Breast epithelium (tissue), 4 donors: ENCODE measurements at regions not wholly inside any gene's neighbourhood (a gene's known extent, or its start where the extent isn't known, plus 50 kb on each side); places are given as distances from the start of the nearest gene placed in this dataset.

Experiments
- DNase-seq, 2 donors: peaks; one replicate each; pipeline ENCODE4 v3.0.0-alpha.2; 2019; ENCODE audit warnings: low spot score in 2 of 2
- H3K27ac ChIP-seq, 2 donors: fragments of 200-600 bp; sonication (generic) in 1 of 2; one replicate each; pipeline ENCODE4 v1.5.1; 2016 to 2019; ENCODE audit warnings: mild to moderate bottlenecking in 1 of 2
- H3K27me3 ChIP-seq, 2 donors: fragments of 200-600 bp; sonication (generic) in 1 of 2; one replicate each; pipeline versions ENCODE4 v1.5.1 to v1.6.0; 2017 to 2019; ENCODE audit warnings: control low read depth in 1 of 2, mild to moderate bottlenecking in 1 of 2
- H3K36me3 ChIP-seq: fragments of 200-600 bp; one replicate; pipeline ENCODE4 v1.5.1; 2019
- H3K4me1 ChIP-seq, 2 donors: fragments of 200-600 bp; sonication (generic); one replicate each; pipeline ENCODE4 v1.5.1; 2016 to 2019; ENCODE audit warnings: control low read depth in 1 of 2
- H3K4me3 ChIP-seq, 3 donors: fragments of 200-600 bp; sonication (generic); 1 replicate in 2 of 3; 2 replicates in 1 of 3; pipeline ENCODE4 v1.5.1; 2016 to 2019; ENCODE audit warnings: mild to moderate bottlenecking in 3 of 3, moderate library complexity in 2 of 3
- H3K9me3 ChIP-seq, 2 donors: fragments of 200-600 bp; sonication (generic) in 1 of 2; one replicate each; pipeline ENCODE4 v1.5.1; 2016 to 2019; ENCODE audit warnings: control low read depth in 1 of 2
- POLR2A ChIP-seq: fragments of 450-650 bp; IDR thresholded peaks from one replicate; pipeline ENCODE4 v1.6.1; 2016; ENCODE audit warnings: antibody characterized with exemption, mild to moderate bottlenecking, moderate library complexity
- POLR2AphosphoS5 ChIP-seq, 3 donors: sonication (generic); formaldehyde crosslinking; IDR thresholded peaks; one replicate each; pipeline ENCODE4 v1.6.1; 2017; ENCODE audit warnings: antibody characterized with exemption in 3 of 3
- intact Hi-C: fragments of 100-400 bp; cut with DNase I; formaldehyde crosslinking; loops from one replicate; pipeline ENCODE4 v1.15.1; 2023; ENCODE audit warnings: low total_unique reads
- TF ChIP-seq, protein P1 (sequence below), 3 donors: fragments of 450-650 bp; IDR thresholded peaks; one replicate each; pipeline ENCODE4 v1.5.1; 2016 to 2017; ENCODE audit warnings: antibody characterized with exemption in 3 of 3, mild to moderate bottlenecking in 3 of 3, moderate library complexity in 3 of 3

DNA sequence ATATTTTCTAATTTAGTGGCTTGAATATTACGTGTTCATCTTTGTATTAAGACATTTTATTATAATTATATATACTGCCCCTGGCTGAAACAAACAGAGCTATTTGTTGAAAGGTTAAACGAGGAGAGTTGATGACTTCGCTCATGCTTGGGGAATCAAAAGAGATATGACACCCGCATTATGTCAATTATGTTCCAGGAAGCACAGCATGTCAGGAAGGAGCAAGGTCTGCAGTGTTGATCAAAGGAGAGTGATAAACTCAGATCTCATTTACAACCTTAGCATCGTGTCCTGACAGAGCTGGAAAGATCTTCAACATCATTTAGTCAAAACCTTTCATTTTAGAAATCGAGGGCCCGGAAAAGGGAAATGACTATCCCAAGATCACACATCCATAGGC is 510.1 kb downstream of the TDRD15 start:
- intact Hi-C loops: no loop called here
- H3K36me3 ChIP-seq: no peaks in the 10 kb centered on the region
- no peaks in the 10 kb centered on the region for H3K9me3 ChIP-seq
- H3K4me1 ChIP-seq: no peaks in the 10 kb centered on the region
- TF ChIP-seq, protein P1, sequence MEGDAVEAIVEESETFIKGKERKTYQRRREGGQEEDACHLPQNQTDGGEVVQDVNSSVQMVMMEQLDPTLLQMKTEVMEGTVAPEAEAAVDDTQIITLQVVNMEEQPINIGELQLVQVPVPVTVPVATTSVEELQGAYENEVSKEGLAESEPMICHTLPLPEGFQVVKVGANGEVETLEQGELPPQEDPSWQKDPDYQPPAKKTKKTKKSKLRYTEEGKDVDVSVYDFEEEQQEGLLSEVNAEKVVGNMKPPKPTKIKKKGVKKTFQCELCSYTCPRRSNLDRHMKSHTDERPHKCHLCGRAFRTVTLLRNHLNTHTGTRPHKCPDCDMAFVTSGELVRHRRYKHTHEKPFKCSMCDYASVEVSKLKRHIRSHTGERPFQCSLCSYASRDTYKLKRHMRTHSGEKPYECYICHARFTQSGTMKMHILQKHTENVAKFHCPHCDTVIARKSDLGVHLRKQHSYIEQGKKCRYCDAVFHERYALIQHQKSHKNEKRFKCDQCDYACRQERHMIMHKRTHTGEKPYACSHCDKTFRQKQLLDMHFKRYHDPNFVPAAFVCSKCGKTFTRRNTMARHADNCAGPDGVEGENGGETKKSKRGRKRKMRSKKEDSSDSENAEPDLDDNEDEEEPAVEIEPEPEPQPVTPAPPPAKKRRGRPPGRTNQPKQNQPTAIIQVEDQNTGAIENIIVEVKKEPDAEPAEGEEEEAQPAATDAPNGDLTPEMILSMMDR (IDR thresholded peaks at IDR 0.05): no peak
- TF ChIP-seq POLR2A (no peak), POLR2AphosphoS5 (IDR thresholded peaks at IDR 0.05) (no peak)
- no peak overlapping the region for H3K4me3 ChIP-seq
- no peaks in the 10 kb centered on the region for H3K27me3 ChIP-seq
- no peak overlapping the region for H3K27ac ChIP-seq
- DNase-seq: no peak

DNA sequence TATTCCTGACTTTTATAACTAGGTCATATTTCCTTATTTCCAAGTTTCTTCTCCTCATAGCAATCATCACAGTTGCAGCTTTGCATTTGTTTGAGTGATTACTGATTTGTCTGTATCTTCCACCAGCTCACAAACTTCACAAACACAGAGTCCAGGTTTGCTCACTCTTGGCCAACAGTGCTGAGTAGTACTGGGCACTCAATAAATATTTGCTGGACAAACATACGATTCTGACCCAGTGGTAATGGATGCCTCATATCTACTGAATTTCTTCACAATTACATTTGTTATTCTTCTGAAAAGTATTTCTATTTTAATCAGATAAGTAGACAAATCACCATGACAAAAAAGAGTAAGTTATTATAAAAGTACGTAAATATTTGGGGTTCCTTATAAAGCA is 516.3 kb downstream of the TDRD15 start:
- H3K27me3 ChIP-seq: no peaks in the 10 kb centered on the region
- TF ChIP-seq POLR2AphosphoS5 (IDR thresholded peaks at IDR 0.05) (no peak), POLR2A (no peak)
- TF ChIP-seq, protein P1 (IDR thresholded peaks at IDR 0.05): no peak
- no peaks in the 10 kb centered on the region for H3K9me3 ChIP-seq
- no peaks in the 10 kb centered on the region for H3K4me1 ChIP-seq
- no peak for DNase-seq
- H3K36me3 ChIP-seq: no peaks in the 10 kb centered on the region
- H3K27ac ChIP-seq: no peak overlapping the region
- intact Hi-C loops: no loop called here
- H3K4me3 ChIP-seq: no peak overlapping the region

DNA sequence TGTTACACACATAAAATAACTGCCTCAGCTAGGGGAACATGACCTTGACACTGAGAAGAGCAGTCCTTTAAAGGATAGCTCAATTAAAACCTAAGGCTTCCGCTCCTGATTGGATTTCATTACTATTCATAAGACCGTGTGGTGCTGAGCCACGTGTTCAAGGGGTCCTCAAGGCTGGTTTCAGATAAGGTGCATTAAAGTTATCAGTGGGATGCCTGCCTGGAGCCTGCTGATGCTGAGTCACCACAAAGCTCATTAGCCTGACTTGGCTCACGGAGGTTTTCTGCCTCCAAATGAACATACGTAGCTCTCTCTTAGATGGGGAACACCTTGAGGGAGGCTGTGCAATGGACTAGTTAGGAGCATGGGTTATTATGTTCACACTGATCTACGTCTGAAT is 518.9 kb downstream of the TDRD15 start:
- no peak overlapping the region for H3K27ac ChIP-seq
- H3K4me3 ChIP-seq: no peak overlapping the region
- H3K27me3 ChIP-seq: no peaks in the 10 kb centered on the region
- no peaks in the 10 kb centered on the region for H3K36me3 ChIP-seq
- H3K9me3 ChIP-seq: no peaks in the 10 kb centered on the region
- no peaks in the 10 kb centered on the region for H3K4me1 ChIP-seq
- TF ChIP-seq POLR2AphosphoS5 (IDR thresholded peaks at IDR 0.05) (no peak), POLR2A (no peak)
- TF ChIP-seq, protein P1 (IDR thresholded peaks at IDR 0.05): no peak
- no peak for DNase-seq
- intact Hi-C loops: no loop called here

DNA sequence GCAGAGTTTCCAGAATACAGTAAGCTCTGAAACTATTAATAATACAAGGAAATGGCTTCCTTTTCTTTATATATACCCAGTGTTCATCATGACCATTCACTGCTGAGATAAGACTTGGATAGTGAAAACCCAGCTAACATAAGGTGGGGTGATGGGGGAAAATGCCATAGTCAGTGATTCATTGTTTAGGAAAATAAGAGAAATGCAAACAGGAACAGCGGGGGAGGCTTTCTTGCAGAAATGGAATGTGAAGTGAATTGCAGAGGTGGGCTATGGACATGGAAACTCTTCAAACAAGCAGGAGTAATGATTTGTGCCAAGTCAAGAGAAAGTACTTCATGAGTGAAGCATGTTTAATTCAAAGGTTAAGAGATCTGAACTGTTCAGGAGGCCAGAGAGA is 519.4 kb downstream of the TDRD15 start:
- no peaks in the 10 kb centered on the region for H3K27me3 ChIP-seq
- no peak for DNase-seq
- no peak overlapping the region for H3K4me3 ChIP-seq
- intact Hi-C loops: no loop called here
- H3K36me3 ChIP-seq: no peaks in the 10 kb centered on the region
- H3K4me1 ChIP-seq: no peaks in the 10 kb centered on the region
- no peaks in the 10 kb centered on the region for H3K9me3 ChIP-seq
- TF ChIP-seq POLR2AphosphoS5 (IDR thresholded peaks at IDR 0.05) (no peak), POLR2A (no peak)
- TF ChIP-seq, protein P1 (IDR thresholded peaks at IDR 0.05): no peak
- H3K27ac ChIP-seq: no peak overlapping the region

DNA sequence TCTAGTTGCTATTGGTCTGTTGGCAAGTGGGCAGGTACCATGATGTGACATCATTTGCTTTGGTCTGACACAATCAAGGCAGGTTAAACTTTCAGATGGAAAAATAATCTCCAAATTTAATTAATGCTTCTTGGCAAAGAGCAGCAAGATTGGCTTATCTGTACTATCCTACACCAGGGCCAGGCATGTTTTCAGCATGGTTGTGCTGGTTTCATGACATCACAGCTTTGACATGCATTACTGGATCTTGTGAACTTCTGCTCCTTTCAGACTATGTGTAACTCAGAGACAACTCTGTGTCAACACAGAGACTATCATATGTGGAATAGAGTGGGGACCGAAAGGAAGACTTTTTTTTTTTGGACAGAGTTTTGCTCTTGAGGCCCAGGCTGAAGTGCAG is 520.5 kb downstream of the TDRD15 start:
- no peaks in the 10 kb centered on the region for H3K36me3 ChIP-seq
- DNase-seq: no peak
- TF ChIP-seq POLR2AphosphoS5 (IDR thresholded peaks at IDR 0.05) (no peak), POLR2A (no peak)
- TF ChIP-seq, protein P1 (IDR thresholded peaks at IDR 0.05): no peak
- no peaks in the 10 kb centered on the region for H3K27me3 ChIP-seq
- no peaks in the 10 kb centered on the region for H3K4me1 ChIP-seq
- no peaks in the 10 kb centered on the region for H3K9me3 ChIP-seq
- no peak overlapping the region for H3K4me3 ChIP-seq
- no peak overlapping the region for H3K27ac ChIP-seq
- intact Hi-C loops: no loop called here
